ENCODE measurements at regions not wholly inside any gene's neighbourhood (a gene's known extent, or its start where the extent isn't known, plus 50 kb on each side); places are given as distances from the start of the nearest gene placed in this dataset.

- TF ChIP-seq, protein P1, sequence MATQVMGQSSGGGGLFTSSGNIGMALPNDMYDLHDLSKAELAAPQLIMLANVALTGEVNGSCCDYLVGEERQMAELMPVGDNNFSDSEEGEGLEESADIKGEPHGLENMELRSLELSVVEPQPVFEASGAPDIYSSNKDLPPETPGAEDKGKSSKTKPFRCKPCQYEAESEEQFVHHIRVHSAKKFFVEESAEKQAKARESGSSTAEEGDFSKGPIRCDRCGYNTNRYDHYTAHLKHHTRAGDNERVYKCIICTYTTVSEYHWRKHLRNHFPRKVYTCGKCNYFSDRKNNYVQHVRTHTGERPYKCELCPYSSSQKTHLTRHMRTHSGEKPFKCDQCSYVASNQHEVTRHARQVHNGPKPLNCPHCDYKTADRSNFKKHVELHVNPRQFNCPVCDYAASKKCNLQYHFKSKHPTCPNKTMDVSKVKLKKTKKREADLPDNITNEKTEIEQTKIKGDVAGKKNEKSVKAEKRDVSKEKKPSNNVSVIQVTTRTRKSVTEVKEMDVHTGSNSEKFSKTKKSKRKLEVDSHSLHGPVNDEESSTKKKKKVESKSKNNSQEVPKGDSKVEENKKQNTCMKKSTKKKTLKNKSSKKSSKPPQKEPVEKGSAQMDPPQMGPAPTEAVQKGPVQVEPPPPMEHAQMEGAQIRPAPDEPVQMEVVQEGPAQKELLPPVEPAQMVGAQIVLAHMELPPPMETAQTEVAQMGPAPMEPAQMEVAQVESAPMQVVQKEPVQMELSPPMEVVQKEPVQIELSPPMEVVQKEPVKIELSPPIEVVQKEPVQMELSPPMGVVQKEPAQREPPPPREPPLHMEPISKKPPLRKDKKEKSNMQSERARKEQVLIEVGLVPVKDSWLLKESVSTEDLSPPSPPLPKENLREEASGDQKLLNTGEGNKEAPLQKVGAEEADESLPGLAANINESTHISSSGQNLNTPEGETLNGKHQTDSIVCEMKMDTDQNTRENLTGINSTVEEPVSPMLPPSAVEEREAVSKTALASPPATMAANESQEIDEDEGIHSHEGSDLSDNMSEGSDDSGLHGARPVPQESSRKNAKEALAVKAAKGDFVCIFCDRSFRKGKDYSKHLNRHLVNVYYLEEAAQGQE (IDR thresholded peaks at IDR 0.05; ENCODE audit: borderline replicate concordance in 1 of 2, low read depth in 1 of 2, low read length in 2 of 2), result no peak
- TF ChIP-seq SOX13 (IDR thresholded peaks at IDR 0.05), result no peak
- TF ChIP-seq SOX13 (CRISPR knock-in tag; conservative IDR thresholded peaks at IDR 0.05 in 1 of 2, IDR thresholded peaks at IDR 0.05 in 1 of 2), result peak in 1 of 2 experiments; percentile 60; a peak in 2 of 4 replicates
- TF ChIP-seq NR2F2 (IDR thresholded peaks at IDR 0.05; ENCODE audit: borderline replicate concordance, low read depth), result peak; percentile 93
- TF ChIP-seq HNF4G (IDR thresholded peaks at IDR 0.05; ENCODE audit: borderline replicate concordance, low read depth, low read length), result no peak
- TF ChIP-seq HNF4G (CRISPR knock-in tag; IDR thresholded peaks at IDR 0.05; ENCODE audit: borderline replicate concordance, low read depth), result no peak
- TF ChIP-seq DNMT1 (CRISPR knock-in tag; IDR thresholded peaks at IDR 0.05), result no peak
- no peak for TF ChIP-seq SKI (IDR thresholded peaks at IDR 0.05; ENCODE audit: partially characterized antibody)
- TF ChIP-seq, protein P2, sequence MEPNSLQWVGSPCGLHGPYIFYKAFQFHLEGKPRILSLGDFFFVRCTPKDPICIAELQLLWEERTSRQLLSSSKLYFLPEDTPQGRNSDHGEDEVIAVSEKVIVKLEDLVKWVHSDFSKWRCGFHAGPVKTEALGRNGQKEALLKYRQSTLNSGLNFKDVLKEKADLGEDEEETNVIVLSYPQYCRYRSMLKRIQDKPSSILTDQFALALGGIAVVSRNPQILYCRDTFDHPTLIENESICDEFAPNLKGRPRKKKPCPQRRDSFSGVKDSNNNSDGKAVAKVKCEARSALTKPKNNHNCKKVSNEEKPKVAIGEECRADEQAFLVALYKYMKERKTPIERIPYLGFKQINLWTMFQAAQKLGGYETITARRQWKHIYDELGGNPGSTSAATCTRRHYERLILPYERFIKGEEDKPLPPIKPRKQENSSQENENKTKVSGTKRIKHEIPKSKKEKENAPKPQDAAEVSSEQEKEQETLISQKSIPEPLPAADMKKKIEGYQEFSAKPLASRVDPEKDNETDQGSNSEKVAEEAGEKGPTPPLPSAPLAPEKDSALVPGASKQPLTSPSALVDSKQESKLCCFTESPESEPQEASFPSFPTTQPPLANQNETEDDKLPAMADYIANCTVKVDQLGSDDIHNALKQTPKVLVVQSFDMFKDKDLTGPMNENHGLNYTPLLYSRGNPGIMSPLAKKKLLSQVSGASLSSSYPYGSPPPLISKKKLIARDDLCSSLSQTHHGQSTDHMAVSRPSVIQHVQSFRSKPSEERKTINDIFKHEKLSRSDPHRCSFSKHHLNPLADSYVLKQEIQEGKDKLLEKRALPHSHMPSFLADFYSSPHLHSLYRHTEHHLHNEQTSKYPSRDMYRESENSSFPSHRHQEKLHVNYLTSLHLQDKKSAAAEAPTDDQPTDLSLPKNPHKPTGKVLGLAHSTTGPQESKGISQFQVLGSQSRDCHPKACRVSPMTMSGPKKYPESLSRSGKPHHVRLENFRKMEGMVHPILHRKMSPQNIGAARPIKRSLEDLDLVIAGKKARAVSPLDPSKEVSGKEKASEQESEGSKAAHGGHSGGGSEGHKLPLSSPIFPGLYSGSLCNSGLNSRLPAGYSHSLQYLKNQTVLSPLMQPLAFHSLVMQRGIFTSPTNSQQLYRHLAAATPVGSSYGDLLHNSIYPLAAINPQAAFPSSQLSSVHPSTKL (CRISPR knock-in tag; IDR thresholded peaks at IDR 0.05), result peak; percentile 36; the same call in 1 of the 2 replicates
- peak; percentile 68 for TF ChIP-seq TCF7L2 (IDR thresholded peaks at IDR 0.05; ENCODE audit: low read depth, low read length)
- peak; percentile 21; the same call in 1 of the 2 replicates for TF ChIP-seq TBX2 (CRISPR knock-in tag; IDR thresholded peaks at IDR 0.05; ENCODE audit: borderline replicate concordance)
- TF ChIP-seq TFDP2 (CRISPR knock-in tag; IDR thresholded peaks at IDR 0.05), result no peak
- no peak for TF ChIP-seq ARID4A (CRISPR knock-in tag; IDR thresholded peaks at IDR 0.05; ENCODE audit: borderline replicate concordance)
- no peak for TF ChIP-seq NR2C2 (CRISPR knock-in tag; IDR thresholded peaks at IDR 0.05; ENCODE audit: borderline replicate concordance)
- peak; percentile 83 for TF ChIP-seq TCF7 (IDR thresholded peaks at IDR 0.05; ENCODE audit: low read depth)
- TF ChIP-seq SOX5 (CRISPR knock-in tag; IDR thresholded peaks at IDR 0.05; ENCODE audit: borderline replicate concordance), result no peak
These were observed 133.9 kb upstream of the BEND6 start (continued) for GRCh38 chr6:56821005-56821432.

Measured in HepG2 (cell line).